ENCODE measurements at regions not wholly inside any gene's neighbourhood (a gene's known extent, or its start where the extent isn't known, plus 50 kb on each side); places are given as distances from the start of the nearest gene placed in this dataset.

- TF ChIP-seq, protein P1, sequence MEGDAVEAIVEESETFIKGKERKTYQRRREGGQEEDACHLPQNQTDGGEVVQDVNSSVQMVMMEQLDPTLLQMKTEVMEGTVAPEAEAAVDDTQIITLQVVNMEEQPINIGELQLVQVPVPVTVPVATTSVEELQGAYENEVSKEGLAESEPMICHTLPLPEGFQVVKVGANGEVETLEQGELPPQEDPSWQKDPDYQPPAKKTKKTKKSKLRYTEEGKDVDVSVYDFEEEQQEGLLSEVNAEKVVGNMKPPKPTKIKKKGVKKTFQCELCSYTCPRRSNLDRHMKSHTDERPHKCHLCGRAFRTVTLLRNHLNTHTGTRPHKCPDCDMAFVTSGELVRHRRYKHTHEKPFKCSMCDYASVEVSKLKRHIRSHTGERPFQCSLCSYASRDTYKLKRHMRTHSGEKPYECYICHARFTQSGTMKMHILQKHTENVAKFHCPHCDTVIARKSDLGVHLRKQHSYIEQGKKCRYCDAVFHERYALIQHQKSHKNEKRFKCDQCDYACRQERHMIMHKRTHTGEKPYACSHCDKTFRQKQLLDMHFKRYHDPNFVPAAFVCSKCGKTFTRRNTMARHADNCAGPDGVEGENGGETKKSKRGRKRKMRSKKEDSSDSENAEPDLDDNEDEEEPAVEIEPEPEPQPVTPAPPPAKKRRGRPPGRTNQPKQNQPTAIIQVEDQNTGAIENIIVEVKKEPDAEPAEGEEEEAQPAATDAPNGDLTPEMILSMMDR (IDR thresholded peaks at IDR 0.05), result no peak
- no peak for TF ChIP-seq POLR2AphosphoS5 (IDR thresholded peaks at IDR 0.05; ENCODE audit: low read depth, low read length)
- TF ChIP-seq, protein P2, sequence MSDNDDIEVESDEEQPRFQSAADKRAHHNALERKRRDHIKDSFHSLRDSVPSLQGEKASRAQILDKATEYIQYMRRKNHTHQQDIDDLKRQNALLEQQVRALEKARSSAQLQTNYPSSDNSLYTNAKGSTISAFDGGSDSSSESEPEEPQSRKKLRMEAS (IDR thresholded peaks at IDR 0.05; ENCODE audit: low read depth), result no peak
- TF ChIP-seq SIN3A (IDR thresholded peaks at IDR 0.05; ENCODE audit: borderline replicate concordance, low read depth, low read length), result no peak
- TF ChIP-seq, protein P3, sequence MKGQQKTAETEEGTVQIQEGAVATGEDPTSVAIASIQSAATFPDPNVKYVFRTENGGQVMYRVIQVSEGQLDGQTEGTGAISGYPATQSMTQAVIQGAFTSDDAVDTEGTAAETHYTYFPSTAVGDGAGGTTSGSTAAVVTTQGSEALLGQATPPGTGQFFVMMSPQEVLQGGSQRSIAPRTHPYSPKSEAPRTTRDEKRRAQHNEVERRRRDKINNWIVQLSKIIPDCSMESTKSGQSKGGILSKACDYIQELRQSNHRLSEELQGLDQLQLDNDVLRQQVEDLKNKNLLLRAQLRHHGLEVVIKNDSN (IDR thresholded peaks at IDR 0.05; ENCODE audit: borderline replicate concordance, low read depth), result no peak
- no peak for TF ChIP-seq YY1 (IDR thresholded peaks at IDR 0.05; ENCODE audit: low read depth)
- no peak for TF ChIP-seq EZH2phosphoT487 (IDR thresholded peaks at IDR 0.05; ENCODE audit: borderline replicate concordance, low read depth)
- TF ChIP-seq REST (IDR thresholded peaks at IDR 0.05; ENCODE audit: low read depth, low read length), result no peak
- no peak for TF ChIP-seq NFIC (IDR thresholded peaks at IDR 0.05; ENCODE audit: borderline replicate concordance)
- TF ChIP-seq, protein P4, sequence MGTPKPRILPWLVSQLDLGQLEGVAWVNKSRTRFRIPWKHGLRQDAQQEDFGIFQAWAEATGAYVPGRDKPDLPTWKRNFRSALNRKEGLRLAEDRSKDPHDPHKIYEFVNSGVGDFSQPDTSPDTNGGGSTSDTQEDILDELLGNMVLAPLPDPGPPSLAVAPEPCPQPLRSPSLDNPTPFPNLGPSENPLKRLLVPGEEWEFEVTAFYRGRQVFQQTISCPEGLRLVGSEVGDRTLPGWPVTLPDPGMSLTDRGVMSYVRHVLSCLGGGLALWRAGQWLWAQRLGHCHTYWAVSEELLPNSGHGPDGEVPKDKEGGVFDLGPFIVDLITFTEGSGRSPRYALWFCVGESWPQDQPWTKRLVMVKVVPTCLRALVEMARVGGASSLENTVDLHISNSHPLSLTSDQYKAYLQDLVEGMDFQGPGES (IDR thresholded peaks at IDR 0.05; ENCODE audit: low read depth, low read length), result no peak
- no peak for TF ChIP-seq EP300 (IDR thresholded peaks at IDR 0.05; ENCODE audit: borderline replicate concordance in 1 of 2, low read depth in 1 of 2, low read length in 1 of 2)
These were observed 465.5 kb upstream of the ACTBL2 start for GRCh38 chr5:57948091-57948490.
